ENCODE measurements at regions not wholly inside any gene's neighbourhood (a gene's known extent, or its start where the extent isn't known, plus 50 kb on each side); places are given as distances from the start of the nearest gene placed in this dataset.
"Not testable (repeated sequence)": the region's sequence is repeated elsewhere in the genome, so short reads cannot be mapped to it uniquely, and the experiment has no call there.

DNA sequence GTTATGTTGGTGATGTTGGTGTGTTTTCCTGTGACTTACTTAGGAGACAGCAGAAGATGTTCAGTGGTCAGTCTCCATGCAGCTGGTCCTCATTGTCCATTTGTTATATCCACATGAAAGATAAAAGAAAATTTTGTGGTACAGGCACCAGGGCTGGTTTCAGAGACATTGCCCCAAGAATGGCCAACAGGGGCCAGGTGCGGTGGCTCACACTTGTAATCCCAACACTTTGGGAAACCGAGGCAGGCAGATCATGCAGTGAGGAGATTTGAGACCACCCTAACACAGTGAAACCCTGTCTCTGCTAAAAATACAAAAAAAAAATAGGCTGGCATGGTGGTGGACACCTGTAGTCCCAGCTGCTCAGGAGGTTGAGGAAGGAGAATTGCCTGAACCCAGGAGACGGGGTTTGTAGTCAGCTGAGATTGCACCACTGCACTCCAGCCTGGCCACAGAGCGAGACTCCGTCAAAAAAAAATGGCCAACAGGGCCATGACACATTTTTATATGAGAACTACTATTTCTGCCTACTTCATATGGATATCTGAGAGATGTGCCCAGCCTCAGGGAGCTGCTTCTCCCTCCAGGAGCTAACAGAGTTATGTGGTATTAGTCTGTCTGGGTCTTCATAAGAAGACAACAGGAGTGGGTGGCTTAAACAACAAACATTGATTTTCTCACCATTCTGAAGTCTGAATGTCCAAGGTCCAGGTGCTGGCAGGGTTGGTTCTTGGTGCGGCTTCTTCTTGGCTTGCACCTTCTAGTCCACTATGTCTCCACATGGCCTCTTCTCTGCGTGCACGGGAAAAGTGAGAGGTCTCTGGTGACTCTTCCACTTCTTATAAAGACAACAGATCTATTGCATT lies 821.7 kb downstream of the TMEM121 start:
- DNase-seq, result no peak

DNA sequence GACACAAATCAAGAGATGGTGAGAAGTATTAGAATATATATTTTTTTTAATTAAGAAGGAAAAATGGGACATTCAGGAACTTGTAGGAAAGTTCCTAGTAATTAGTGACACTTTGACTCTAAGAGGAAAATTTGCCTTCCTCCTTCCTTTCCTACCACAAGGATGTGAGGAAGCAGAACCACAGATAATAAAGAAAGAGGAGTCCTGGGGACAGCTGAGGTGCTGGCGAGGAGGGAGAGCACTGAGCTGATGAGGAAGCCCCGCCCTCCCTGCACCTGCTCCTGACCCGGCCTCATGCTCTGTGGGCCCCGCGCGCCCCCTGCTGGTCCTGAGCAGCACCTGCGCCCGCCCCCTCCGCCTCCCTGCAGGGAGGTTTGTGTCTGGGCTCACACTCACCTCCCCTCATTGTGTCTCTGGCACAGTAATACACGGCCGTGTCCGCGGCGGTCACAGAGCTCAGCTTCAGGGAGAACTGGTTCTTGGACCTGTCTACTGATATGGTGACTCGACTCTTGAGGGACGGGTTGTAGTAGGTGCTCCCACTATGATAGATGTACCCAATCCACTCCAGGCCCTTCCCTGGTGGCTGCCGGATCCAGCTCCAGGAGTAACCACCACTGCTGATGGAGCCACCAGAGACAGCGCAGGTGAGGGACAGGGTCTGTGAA lies 822.6 kb downstream of the TMEM121 start:
- not testable (repeated sequence) for DNase-seq

GRCh38 chr14:106349678-106350457 lies 823.5 kb downstream of the TMEM121 start:
- not testable (repeated sequence) for DNase-seq

- DNase-seq, result not testable (repeated sequence)
Observed at GRCh38 chr14:106355007-106355791, 828.8 kb downstream of the TMEM121 start.

GRCh38 chr14:106355881-106356642 lies 829.7 kb downstream of the TMEM121 start:
- DNase-seq, result not testable (repeated sequence)

- DNase-seq, result not testable (repeated sequence)
Observed at GRCh38 chr14:106356643-106356930, 830.2 kb downstream of the TMEM121 start.

GRCh38 chr14:106359157-106359887 lies 832.9 kb downstream of the TMEM121 start:
- not testable (repeated sequence) for DNase-seq

DNA sequence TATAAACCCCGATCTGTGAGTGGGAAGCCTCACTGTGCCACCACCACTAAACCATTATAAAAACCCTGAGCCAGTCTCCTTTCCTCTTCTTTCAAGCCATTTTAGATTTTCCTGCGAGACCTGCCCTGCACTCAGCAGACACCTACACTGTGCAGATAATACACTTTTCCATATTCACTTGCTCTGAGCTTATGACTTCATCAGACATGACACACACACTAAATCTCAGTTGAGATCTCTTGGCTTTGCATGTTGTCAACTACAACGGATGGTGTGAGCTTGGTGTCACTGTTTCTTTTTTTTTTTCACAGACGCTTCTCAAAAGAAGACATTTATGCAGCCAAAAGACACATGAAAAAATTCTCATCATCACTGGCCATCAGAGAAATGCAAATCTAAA lies 839.0 kb downstream of the TMEM121 start:
- DNase-seq, result not testable (repeated sequence)

- DNase-seq, result not testable (repeated sequence)
Observed at GRCh38 chr14:106365894-106366293, 839.5 kb downstream of the TMEM121 start.

DNA sequence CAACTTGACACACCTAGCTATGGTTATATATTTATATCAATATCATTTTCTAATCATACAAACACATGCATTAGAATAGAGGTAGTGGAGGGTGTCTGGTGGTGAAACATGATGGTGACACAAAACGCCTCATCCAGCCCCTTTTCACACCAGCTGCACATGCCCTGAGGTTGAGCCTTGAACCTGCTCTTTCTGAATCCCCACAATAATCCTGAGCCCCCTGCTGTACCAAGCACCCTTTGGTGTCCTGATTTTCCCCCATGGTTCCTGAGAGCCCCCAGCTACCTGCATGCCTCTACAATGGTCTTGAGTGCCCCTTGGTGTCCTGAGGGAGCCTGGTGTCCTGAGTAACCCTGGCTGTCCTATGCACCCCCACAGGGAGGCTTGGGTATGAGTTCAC lies 840.6 kb downstream of the TMEM121 start:
- DNase-seq, result not testable (repeated sequence)

DNA sequence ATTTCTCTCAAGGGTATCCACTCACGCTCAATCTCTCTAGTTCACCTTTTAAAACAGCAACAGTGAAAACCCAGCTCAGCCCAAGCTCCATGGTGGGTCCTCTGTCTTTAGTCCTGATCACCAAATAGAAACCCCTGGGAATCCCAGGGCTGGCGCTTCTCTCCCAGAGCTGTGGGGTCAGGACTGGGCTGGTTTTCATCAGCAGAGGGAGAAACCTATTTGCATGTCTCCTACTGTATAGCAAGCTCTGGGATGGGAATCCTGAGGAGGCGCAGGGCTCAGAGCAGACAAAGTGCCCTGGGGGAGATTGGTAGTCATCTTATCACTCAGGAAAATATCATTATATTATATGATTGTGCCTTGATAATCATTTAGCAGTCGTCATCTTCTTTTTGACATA lies 843.1 kb downstream of the TMEM121 start:
- not testable (repeated sequence) for DNase-seq

GRCh38 chr14:106372870-106373652 lies 846.7 kb downstream of the TMEM121 start:
- DNase-seq, result peak; percentile 29

DNA sequence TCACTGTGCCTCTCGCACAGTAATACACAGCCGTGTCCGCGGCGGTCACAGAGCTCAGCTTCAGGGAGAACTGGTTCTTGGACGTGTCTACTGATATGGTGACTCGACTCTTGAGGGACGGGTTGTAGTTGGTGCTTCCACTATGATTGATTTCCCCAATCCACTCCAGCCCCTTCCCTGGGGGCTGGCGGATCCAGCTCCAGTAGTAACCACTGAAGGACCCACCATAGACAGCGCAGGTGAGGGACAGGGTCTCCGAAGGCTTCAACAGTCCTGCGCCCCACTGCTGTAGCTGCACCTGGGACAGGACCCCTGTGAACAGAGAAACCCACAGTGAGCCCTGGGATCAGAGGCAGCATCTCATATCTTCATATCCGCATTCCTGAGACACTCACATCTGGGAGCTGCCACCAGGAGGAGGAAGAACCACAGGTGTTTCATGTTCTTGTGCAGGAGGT lies 847.3 kb downstream of the TMEM121 start:
- not testable (repeated sequence) for DNase-seq

- DNase-seq, result no peak
Observed at GRCh38 chr14:106377432-106377831, 851.0 kb downstream of the TMEM121 start.

DNA sequence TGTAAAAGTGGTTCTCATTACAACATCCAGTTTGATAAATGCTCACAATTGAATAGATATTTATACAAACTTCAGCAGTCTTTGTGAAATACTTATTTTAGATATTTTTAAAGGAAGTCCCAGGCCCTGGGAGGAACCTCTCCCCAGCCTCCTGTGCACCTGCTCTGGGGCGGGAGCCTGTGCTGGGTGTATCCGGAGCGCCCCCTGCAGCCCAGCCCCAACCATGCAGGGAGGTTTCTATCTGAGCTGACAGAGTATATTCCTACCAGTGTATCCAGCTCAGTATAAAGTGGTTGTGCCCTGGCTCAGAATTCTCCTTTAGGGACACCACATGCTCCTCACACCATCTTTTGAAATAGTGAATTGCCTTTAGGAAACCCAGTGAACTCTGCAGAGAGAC lies 851.8 kb downstream of the TMEM121 start:
- peak; percentile 20 for DNase-seq

DNA sequence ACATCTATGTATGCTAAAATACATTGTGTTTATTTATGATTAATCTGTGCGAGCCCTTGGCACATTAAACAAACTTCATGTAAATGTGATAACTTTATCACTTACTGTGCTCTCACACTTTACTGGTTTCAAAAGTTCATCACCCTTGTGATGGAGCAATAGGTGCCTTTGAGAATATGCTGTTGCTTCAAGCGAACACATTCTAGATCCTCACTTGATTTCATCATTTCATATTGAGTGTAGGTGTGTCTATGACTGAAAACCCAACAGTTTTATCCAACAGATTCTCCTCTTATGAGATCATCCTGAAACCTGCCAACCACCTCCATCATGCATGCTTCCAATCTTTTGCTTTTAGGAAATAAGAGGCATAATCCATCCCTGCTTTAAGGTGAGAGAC lies 854.4 kb downstream of the TMEM121 start:
- DNase-seq, result no peak

- not testable (repeated sequence) for DNase-seq
Observed at GRCh38 chr14:106389186-106389585, 862.8 kb downstream of the TMEM121 start.

- no peak for DNase-seq
Observed at GRCh38 chr14:106390401-106390800, 864.0 kb downstream of the TMEM121 start.

DNA sequence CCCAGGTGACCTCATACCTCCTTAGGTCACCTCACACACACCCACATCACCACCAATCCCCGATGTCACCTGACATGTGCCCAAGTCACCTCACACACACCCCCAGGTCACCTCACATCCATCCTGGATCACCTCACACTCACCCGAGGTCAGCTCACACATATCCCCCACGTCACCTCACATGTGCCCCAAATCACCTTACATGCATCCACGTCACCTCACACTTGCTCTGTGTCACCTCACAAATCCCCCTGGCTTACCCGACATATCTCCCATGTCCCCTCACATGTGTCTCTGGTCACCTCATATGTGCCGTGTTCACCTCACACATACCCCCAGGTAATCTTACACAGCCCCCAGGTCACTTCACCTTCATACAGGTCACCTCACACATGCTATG lies 864.6 kb downstream of the TMEM121 start:
- no peak for DNase-seq

DNA sequence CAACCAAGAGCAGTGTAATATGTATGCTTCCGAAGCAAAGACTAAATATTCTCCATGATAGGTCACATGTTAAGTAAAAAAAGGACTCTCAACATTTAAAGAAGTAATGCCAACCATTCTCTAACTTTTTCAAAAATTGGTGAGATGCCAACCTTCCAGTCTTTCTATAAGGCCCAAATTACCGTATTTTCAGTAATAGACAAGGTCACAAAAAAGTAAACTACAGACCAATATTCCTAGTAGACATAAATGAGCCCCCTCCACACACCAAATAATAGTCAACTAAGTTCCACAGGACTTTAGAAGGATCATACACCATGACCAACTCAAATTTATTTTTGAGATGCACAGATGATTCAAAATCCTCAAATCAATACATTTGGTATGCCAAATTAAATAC lies 867.4 kb downstream of the TMEM121 start:
- no peak for DNase-seq
